ENCODE measurements at regions not wholly inside any gene's neighbourhood (a gene's known extent, or its start where the extent isn't known, plus 50 kb on each side); places are given as distances from the start of the nearest gene placed in this dataset.

DNA sequence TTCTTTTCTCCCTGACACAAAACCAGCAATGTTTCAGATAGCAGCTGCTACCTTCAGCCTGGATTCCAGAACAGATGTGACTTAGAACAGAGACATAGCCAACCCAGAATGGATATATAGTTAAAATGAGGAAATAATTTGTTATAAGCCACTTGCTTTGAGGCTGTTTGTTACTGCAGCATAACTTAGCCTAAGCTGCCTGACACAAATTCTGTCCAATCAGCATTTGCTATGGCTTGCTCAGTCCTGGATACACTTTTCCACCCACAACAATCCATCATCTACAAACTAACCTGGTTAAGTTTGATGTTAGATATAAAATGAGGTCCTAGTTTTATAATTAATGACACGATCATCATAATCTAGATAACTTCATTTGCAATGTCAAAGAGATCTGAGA lies 480.4 kb downstream of the NR4A2 start:
- intact Hi-C loops (cut with micrococcal nuclease) = no loop called here
- H3K4me1 Mint-ChIP-seq (ENCODE audit: insufficient read depth, unreplicated experiment) = no peaks in the 10 kb centered on the region

DNA sequence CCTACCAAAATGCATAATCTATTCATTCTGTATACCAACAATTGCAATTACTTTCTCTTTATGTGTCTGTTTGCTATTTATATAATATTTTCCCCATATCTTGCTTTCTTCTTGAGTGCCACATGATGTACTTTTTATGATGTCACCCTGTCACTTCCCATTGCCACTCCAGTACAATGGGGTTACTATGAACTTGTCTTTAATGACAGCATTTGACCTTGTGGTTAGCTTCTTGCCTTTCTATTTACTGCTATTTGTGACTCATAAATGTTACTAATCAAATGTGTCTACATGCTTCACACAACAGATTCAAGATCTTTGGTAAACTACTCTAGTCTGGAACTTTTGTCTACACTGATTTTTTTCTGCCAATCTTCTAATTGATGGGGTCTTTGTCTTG lies 486.3 kb downstream of the NR4A2 start:
- TF ChIP-seq, protein P1, sequence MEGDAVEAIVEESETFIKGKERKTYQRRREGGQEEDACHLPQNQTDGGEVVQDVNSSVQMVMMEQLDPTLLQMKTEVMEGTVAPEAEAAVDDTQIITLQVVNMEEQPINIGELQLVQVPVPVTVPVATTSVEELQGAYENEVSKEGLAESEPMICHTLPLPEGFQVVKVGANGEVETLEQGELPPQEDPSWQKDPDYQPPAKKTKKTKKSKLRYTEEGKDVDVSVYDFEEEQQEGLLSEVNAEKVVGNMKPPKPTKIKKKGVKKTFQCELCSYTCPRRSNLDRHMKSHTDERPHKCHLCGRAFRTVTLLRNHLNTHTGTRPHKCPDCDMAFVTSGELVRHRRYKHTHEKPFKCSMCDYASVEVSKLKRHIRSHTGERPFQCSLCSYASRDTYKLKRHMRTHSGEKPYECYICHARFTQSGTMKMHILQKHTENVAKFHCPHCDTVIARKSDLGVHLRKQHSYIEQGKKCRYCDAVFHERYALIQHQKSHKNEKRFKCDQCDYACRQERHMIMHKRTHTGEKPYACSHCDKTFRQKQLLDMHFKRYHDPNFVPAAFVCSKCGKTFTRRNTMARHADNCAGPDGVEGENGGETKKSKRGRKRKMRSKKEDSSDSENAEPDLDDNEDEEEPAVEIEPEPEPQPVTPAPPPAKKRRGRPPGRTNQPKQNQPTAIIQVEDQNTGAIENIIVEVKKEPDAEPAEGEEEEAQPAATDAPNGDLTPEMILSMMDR (IDR thresholded peaks at IDR 0.05; ENCODE audit: unreplicated experiment) = no peak
- Mint-ChIP-seq H3K4me1 (ENCODE audit: insufficient read depth, unreplicated experiment) (peaks cover 6% of the 10 kb centered on the region), H3K36me3 (ENCODE audit: insufficient read depth, unreplicated experiment) (no peaks in the 10 kb centered on the region), H3K27me3 (ENCODE audit: insufficient read depth, unreplicated experiment) (no peaks in the 10 kb centered on the region), H3K4me3 (ENCODE audit: unreplicated experiment) (no peak overlapping the region), H3K9me3 (ENCODE audit: unreplicated experiment) (no peaks in the 10 kb centered on the region), H3K27ac (ENCODE audit: low read depth, unreplicated experiment) (no peak overlapping the region)
- ChIA-PET POLR2A (no interaction called here), CTCF (no interaction called here)
- DNase-seq (ENCODE audit: unreplicated experiment) = peak; percentile 9
- intact Hi-C loops (cut with micrococcal nuclease) = no loop called here
- BruUV-seq (replicated peaks) = no TSS peak

More for the DNA sequence above, 480.4 kb downstream of the NR4A2 start:
- TF ChIP-seq, protein P1 (IDR thresholded peaks at IDR 0.05; ENCODE audit: unreplicated experiment) = no peak
- BruUV-seq (replicated peaks) = no TSS peak
- H3K27ac Mint-ChIP-seq (ENCODE audit: low read depth, unreplicated experiment) = no peak overlapping the region
- no peak overlapping the region for H3K4me3 Mint-ChIP-seq (ENCODE audit: unreplicated experiment)
- H3K27me3 Mint-ChIP-seq (ENCODE audit: insufficient read depth, unreplicated experiment) = no peaks in the 10 kb centered on the region
- no peaks in the 10 kb centered on the region for H3K36me3 Mint-ChIP-seq (ENCODE audit: insufficient read depth, unreplicated experiment)
- no peaks in the 10 kb centered on the region for H3K9me3 Mint-ChIP-seq (ENCODE audit: unreplicated experiment)
- POLR2A ChIA-PET = interaction anchor here (0.6 kb wide), 1 partner anchor 60 kb away, joined by 4 read pairs; no protein-coding TSS in a partner anchor
- CTCF ChIA-PET = interaction anchor here (0.7 kb wide), 1 partner anchor 1803 kb away, joined by 3 read pairs; no protein-coding TSS in a partner anchor
- no peak for DNase-seq (ENCODE audit: unreplicated experiment)

- DNase-seq (ENCODE audit: unreplicated experiment) = no peak
- H3K27ac Mint-ChIP-seq (ENCODE audit: low read depth, unreplicated experiment) = no peak overlapping the region
- intact Hi-C loops (cut with micrococcal nuclease) = no loop called here
Measured at GRCh38 chr2:155844461-155844860, 488.1 kb downstream of the NR4A2 start.

GRCh38 chr2:155842103-155842502 lies 490.4 kb downstream of the NR4A2 start:
- POLR2A ChIA-PET = no interaction called here
- intact Hi-C loops (cut with micrococcal nuclease) = no loop called here
- CTCF ChIA-PET = no interaction called here
- H3K4me1 Mint-ChIP-seq (ENCODE audit: insufficient read depth, unreplicated experiment) = peaks cover 6% of the 10 kb centered on the region
- no peak overlapping the region for H3K27ac Mint-ChIP-seq (ENCODE audit: low read depth, unreplicated experiment)
- no peak for DNase-seq (ENCODE audit: unreplicated experiment)
- no TSS peak for BruUV-seq (replicated peaks)
- no peaks in the 10 kb centered on the region for H3K27me3 Mint-ChIP-seq (ENCODE audit: insufficient read depth, unreplicated experiment)
- H3K9me3 Mint-ChIP-seq (ENCODE audit: unreplicated experiment) = no peaks in the 10 kb centered on the region
- no peak overlapping the region for H3K4me3 Mint-ChIP-seq (ENCODE audit: unreplicated experiment)
- H3K36me3 Mint-ChIP-seq (ENCODE audit: insufficient read depth, unreplicated experiment) = no peaks in the 10 kb centered on the region
- TF ChIP-seq, protein P1 (IDR thresholded peaks at IDR 0.05; ENCODE audit: unreplicated experiment) = no peak

More at GRCh38 chr2:155844461-155844860, 488.1 kb downstream of the NR4A2 start:
- ChIA-PET POLR2A (no interaction called here), CTCF (no interaction called here)
- H3K9me3 Mint-ChIP-seq (ENCODE audit: unreplicated experiment) = no peaks in the 10 kb centered on the region
- no peaks in the 10 kb centered on the region for H3K27me3 Mint-ChIP-seq (ENCODE audit: insufficient read depth, unreplicated experiment)
- BruUV-seq (replicated peaks) = no TSS peak
- H3K4me3 Mint-ChIP-seq (ENCODE audit: unreplicated experiment) = no peak overlapping the region
- no peaks in the 10 kb centered on the region for H3K36me3 Mint-ChIP-seq (ENCODE audit: insufficient read depth, unreplicated experiment)
- TF ChIP-seq, protein P1 (IDR thresholded peaks at IDR 0.05; ENCODE audit: unreplicated experiment) = no peak
- H3K4me1 Mint-ChIP-seq (ENCODE audit: insufficient read depth, unreplicated experiment) = peaks cover 6% of the 10 kb centered on the region

Data from MCF 10A (cell line).